ENCODE measurements at regions not wholly inside any gene's neighbourhood (a gene's known extent, or its start where the extent isn't known, plus 50 kb on each side); places are given as distances from the start of the nearest gene placed in this dataset.

DNA sequence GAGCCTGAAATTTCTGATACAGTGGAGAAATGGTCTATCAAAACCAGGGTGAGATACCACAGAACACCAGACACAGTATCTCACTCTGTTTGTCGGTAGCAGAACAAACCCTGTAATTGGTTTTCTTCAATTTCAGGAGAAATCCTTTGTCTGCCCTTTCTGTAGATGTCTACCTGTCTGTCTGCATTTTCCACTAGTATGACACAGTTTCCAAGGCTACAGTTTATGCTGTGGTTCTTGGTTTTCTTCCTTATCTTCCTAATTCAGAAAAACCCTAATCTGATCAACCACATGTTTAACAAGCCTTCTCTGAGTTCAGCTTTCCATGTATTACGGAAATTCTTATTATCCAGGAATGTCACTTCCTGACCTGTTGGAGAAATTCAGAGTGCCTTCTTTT lies 70.8 kb downstream of the SCN11A start:
- no peak overlapping the region for H3K27ac ChIP-seq
- TF ChIP-seq, protein P1, sequence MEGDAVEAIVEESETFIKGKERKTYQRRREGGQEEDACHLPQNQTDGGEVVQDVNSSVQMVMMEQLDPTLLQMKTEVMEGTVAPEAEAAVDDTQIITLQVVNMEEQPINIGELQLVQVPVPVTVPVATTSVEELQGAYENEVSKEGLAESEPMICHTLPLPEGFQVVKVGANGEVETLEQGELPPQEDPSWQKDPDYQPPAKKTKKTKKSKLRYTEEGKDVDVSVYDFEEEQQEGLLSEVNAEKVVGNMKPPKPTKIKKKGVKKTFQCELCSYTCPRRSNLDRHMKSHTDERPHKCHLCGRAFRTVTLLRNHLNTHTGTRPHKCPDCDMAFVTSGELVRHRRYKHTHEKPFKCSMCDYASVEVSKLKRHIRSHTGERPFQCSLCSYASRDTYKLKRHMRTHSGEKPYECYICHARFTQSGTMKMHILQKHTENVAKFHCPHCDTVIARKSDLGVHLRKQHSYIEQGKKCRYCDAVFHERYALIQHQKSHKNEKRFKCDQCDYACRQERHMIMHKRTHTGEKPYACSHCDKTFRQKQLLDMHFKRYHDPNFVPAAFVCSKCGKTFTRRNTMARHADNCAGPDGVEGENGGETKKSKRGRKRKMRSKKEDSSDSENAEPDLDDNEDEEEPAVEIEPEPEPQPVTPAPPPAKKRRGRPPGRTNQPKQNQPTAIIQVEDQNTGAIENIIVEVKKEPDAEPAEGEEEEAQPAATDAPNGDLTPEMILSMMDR (conservative IDR thresholded peaks at IDR 0.05): no peak
- no peak for TF ChIP-seq ZFX (IDR thresholded peaks at IDR 0.05)

DNA sequence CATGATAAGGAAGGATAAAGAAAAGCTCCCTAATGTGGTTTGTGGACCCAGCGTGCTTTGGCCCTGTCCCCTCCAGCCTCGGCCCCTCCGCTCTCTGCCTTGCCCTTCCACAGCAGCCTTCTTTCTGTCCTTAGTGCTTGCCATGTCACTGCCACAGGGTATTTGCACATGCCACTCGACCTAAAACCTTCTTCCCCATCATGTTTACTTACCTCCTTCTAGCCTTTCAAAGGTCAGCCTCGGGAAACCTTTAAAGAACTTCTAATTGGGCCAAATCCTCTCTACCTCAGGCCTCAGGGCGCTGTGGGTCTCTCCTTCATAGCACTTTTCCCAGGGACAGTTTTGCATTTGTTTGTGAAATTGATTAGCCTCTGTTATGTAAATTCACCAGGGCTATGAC lies 73.0 kb downstream of the SCN11A start:
- no peak for TF ChIP-seq ZFX (IDR thresholded peaks at IDR 0.05)
- TF ChIP-seq, protein P1 (conservative IDR thresholded peaks at IDR 0.05): no peak
- no peak overlapping the region for H3K27ac ChIP-seq

DNA sequence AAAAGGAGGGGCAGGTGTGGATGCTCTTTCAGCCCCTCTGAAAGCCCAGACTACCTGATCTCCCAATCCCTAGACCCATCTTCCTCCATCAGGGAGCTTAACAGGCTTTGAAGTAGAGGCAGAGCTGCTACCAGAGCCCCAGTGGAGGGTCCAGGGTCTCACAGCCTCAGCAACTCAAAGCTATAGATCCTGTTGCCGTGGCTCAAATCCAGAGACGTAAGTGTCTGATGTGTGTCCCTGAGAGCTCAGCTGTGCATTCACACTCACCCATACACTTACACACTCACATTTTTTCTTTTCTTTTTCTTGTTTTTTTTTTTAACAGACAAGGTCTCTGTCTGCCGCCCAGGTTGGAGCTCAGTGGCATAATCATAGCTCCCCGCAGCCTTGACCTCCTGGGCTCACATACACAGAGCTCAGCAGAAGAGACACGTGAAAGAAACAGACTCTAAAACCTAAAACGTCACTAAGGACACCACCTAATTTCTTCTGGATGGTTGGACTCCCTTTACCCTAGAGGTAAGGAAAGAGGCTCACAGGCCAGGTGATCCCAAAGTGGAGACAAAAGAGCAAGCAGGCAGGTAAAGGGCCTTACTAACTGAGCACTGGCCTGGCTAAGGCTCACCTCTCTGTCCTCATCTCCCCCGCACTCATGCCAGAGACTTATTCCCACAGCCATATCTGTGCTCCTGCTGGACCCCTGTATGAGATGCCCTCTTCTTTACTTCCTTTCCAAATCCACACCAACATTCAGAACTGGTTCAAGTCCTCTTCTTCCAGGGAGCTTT lies 80.7 kb downstream of the SCN11A start:
- no peak overlapping the region for H3K27ac ChIP-seq
- no peak for TF ChIP-seq ZFX (IDR thresholded peaks at IDR 0.05)
- TF ChIP-seq, protein P1 (conservative IDR thresholded peaks at IDR 0.05): no peak

GRCh38 chr3:38969317-38970235 lies 82.2 kb downstream of the SCN11A start:
- no peak for TF ChIP-seq ZFX (IDR thresholded peaks at IDR 0.05)
- TF ChIP-seq, protein P1 (conservative IDR thresholded peaks at IDR 0.05): no peak
- H3K27ac ChIP-seq: no peak overlapping the region

- H3K27ac ChIP-seq: no peak overlapping the region
- no peak for TF ChIP-seq ZFX (IDR thresholded peaks at IDR 0.05)
- TF ChIP-seq, protein P1 (conservative IDR thresholded peaks at IDR 0.05): no peak
These were observed 82.9 kb downstream of the SCN11A start for GRCh38 chr3:38968891-38969290.

DNA sequence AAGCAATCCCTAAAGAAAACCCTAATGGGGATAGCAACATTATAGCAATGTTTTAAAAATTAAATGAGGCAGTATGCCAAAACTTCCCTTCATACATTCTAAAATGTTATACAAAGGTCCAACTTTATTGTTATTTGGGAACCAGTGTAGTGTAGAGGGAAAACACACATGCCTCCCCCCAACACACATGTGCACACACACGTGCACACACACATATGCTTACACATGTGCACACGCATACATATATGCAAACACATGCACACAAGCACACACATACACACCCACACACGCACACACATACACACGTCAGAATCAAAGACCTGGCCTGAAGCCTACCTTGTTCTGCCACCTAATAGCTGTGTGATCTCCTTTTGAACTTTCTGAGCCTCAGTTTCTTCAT lies 83.3 kb downstream of the SCN11A start:
- H3K27ac ChIP-seq: no peak overlapping the region
- TF ChIP-seq, protein P1 (conservative IDR thresholded peaks at IDR 0.05): no peak
- TF ChIP-seq ZFX (IDR thresholded peaks at IDR 0.05): no peak

GRCh38 chr3:38967693-38967989 lies 84.1 kb downstream of the SCN11A start:
- TF ChIP-seq, protein P1 (conservative IDR thresholded peaks at IDR 0.05): no peak
- TF ChIP-seq ZFX (IDR thresholded peaks at IDR 0.05): no peak
- H3K27ac ChIP-seq: no peak overlapping the region

Measured in C4-2B (cell line).